NCI-H1417 treated with DMSO at 0.1 percent for 48 hours (cell line): ENCODE measurements at regions not wholly inside any gene's neighbourhood (a gene's known extent, or its start where the extent isn't known, plus 50 kb on each side); places are given as distances from the start of the nearest gene placed in this dataset.
A peak's percentile ranks its signal among the peaks of the same experiment; 100 is the strongest.
"Not testable (repeated sequence)": the region's sequence is repeated elsewhere in the genome, so short reads cannot be mapped to it uniquely, and the experiment has no call there.

Experiments
- DNase-seq: peaks from one replicate; lab custom pipeline; 2025; lab: John Stamatoyannopoulos, UW

- not testable (repeated sequence) for DNase-seq
Measured at GRCh38 chr2:37758141-37758601, 86.7 kb upstream of the CDC42EP3 start.

- not testable (repeated sequence) for DNase-seq
Measured at GRCh38 chr2:37759989-37760388, 88.5 kb upstream of the CDC42EP3 start.

GRCh38 chr2:37760471-37760870 lies 89.0 kb upstream of the CDC42EP3 start:
- DNase-seq: no peak

- not testable (repeated sequence) for DNase-seq
Measured at GRCh38 chr2:37762281-37762680, 90.8 kb upstream of the CDC42EP3 start.

GRCh38 chr2:37764739-37765138 lies 93.3 kb upstream of the CDC42EP3 start:
- no peak for DNase-seq

- no peak for DNase-seq
Measured at GRCh38 chr2:37766106-37766505, 94.7 kb upstream of the CDC42EP3 start.

GRCh38 chr2:37767046-37767445 lies 95.6 kb upstream of the CDC42EP3 start:
- DNase-seq: no peak

- no peak for DNase-seq
Measured at GRCh38 chr2:37767959-37768925, 96.8 kb upstream of the CDC42EP3 start.

GRCh38 chr2:37769551-37769950 lies 98.1 kb upstream of the CDC42EP3 start:
- DNase-seq: no peak

GRCh38 chr2:37770797-37771196 lies 99.4 kb upstream of the CDC42EP3 start:
- DNase-seq: no peak

- no peak for DNase-seq
Measured at GRCh38 chr2:37771600-37772088, 100.2 kb upstream of the CDC42EP3 start.

- peak; percentile 90 for DNase-seq
Measured at GRCh38 chr2:37773371-37774130, 102.1 kb upstream of the CDC42EP3 start.

- DNase-seq: not testable (repeated sequence)
Measured at GRCh38 chr2:37774171-37774944, 102.9 kb upstream of the CDC42EP3 start.

- DNase-seq: no peak
Measured at GRCh38 chr2:37774976-37775907, 103.8 kb upstream of the CDC42EP3 start.

- DNase-seq: no peak
Measured at GRCh38 chr2:37775908-37776250, 104.4 kb upstream of the CDC42EP3 start.

- no peak for DNase-seq
Measured at GRCh38 chr2:37776487-37776886, 105.0 kb upstream of the CDC42EP3 start.

GRCh38 chr2:37779139-37779538 lies 107.7 kb upstream of the CDC42EP3 start:
- DNase-seq: no peak

GRCh38 chr2:37779611-37780386 lies 108.4 kb upstream of the CDC42EP3 start:
- no peak for DNase-seq

- no peak for DNase-seq
Measured at GRCh38 chr2:37780387-37780676, 108.9 kb upstream of the CDC42EP3 start.

- no peak for DNase-seq
Measured at GRCh38 chr2:37781028-37781427, 109.6 kb upstream of the CDC42EP3 start.
